ENCODE measurements at regions not wholly inside any gene's neighbourhood (a gene's known extent, or its start where the extent isn't known, plus 50 kb on each side); places are given as distances from the start of the nearest gene placed in this dataset.

DNA sequence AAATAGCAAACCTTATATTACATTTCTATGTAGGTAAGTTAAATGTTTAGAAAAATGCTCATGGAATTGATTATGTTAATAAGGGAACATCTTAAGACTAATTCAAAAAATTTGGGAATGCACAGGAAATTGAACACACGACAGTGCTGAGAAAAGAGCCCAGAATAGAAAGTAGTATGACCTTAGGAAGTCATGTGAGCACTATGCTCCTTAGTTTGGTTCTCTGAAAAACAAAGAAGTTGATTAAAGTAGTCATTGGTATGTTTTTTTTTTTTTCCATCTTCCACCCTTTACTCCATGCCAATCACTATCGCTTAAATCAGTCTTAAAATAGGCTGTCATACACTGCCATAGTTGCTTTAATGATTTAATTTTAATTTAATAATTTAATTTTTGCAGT lies 242.9 kb downstream of the ANKRD7 start:
- H3K4me2 ChIP-seq (ENCODE audit: control insufficient read depth, extremely low read depth, insufficient read depth, low read depth, low read length): no peak overlapping the region
- no peaks in the 10 kb centered on the region for H3K4me1 ChIP-seq (ENCODE audit: control insufficient read depth, extremely low read depth, insufficient read depth, low read length)
- no peak for TF ChIP-seq EZH2 (IDR thresholded peaks at IDR 0.05; ENCODE audit: low read length)
- TF ChIP-seq, protein P1, sequence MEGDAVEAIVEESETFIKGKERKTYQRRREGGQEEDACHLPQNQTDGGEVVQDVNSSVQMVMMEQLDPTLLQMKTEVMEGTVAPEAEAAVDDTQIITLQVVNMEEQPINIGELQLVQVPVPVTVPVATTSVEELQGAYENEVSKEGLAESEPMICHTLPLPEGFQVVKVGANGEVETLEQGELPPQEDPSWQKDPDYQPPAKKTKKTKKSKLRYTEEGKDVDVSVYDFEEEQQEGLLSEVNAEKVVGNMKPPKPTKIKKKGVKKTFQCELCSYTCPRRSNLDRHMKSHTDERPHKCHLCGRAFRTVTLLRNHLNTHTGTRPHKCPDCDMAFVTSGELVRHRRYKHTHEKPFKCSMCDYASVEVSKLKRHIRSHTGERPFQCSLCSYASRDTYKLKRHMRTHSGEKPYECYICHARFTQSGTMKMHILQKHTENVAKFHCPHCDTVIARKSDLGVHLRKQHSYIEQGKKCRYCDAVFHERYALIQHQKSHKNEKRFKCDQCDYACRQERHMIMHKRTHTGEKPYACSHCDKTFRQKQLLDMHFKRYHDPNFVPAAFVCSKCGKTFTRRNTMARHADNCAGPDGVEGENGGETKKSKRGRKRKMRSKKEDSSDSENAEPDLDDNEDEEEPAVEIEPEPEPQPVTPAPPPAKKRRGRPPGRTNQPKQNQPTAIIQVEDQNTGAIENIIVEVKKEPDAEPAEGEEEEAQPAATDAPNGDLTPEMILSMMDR (optimal IDR thresholded peaks at IDR 0.05 in 1 of 3, IDR thresholded peaks at IDR 0.05 in 1 of 3, conservative IDR thresholded peaks at IDR 0.05 in 1 of 3; ENCODE audit: extremely low read depth in 1 of 3, insufficient read depth in 2 of 3, low read length in 3 of 3): no peak
- no peak overlapping the region for H3K27ac ChIP-seq (ENCODE audit: control insufficient read depth, insufficient read depth, low read length)
- no peak overlapping the region for H3K4me3 ChIP-seq (ENCODE audit: control insufficient read depth in 2 of 3, extremely low read depth in 1 of 3, insufficient read depth in 2 of 3, low read depth in 1 of 3, low read length in 3 of 3)
- no peaks in the 10 kb centered on the region for H3K27me3 ChIP-seq (ENCODE audit: control insufficient read depth, extremely low read depth, insufficient read depth, low read length)
- dilution Hi-C loops (cut with MboI; ENCODE audit: extremely low pct_ligation_motif_present, low sequenced_read_pairs): no loop called here
- no peak for DNase-seq (ENCODE audit: low read depth, low spot score)
- H3K9me1 ChIP-seq (ENCODE audit: control insufficient read depth, extremely low read depth, insufficient read depth, low read length): no peaks in the 10 kb centered on the region
- no peaks in the 10 kb centered on the region for H3K9me3 ChIP-seq (ENCODE audit: control insufficient read depth, low read depth, low read length)
- no peak for FAIRE-seq
- no peaks in the 10 kb centered on the region for H4K20me1 ChIP-seq (ENCODE audit: control insufficient read depth, extremely low read depth, insufficient read depth, low read length)
- H2AFZ ChIP-seq (ENCODE audit: control insufficient read depth, low read length): no peak overlapping the region
- no peak overlapping the region for H3K9ac ChIP-seq (ENCODE audit: control insufficient read depth, extremely low read depth, insufficient read depth, low read length)
- no peaks in the 10 kb centered on the region for H3K36me3 ChIP-seq (ENCODE audit: control insufficient read depth in 2 of 2, extremely low read depth in 1 of 2, insufficient read depth in 2 of 2, low read length in 2 of 2)
- no peaks in the 10 kb centered on the region for H3K79me2 ChIP-seq (ENCODE audit: control insufficient read depth, insufficient read depth, low read length)

DNA sequence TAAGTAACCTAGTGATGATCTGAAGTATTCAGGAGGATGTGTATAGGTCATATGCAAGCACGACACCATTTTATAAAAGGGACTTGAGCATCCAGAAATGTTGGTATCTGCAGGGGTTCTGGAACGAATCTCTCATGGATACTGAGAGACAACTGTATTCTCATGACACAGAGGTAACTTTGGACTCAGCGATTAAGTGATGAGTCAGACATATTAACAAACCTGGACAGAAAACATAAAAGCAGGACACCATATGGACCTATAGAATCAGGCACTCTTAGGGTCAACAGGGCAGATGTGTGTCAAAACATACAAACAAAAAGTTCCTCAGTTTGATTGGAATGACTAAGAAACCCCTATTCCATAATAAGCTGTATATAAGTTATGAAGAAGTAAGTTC lies 248.1 kb downstream of the ANKRD7 start:
- no peaks in the 10 kb centered on the region for H3K36me3 ChIP-seq (ENCODE audit: control insufficient read depth in 2 of 2, extremely low read depth in 1 of 2, insufficient read depth in 2 of 2, low read length in 2 of 2)
- H3K9ac ChIP-seq (ENCODE audit: control insufficient read depth, extremely low read depth, insufficient read depth, low read length): no peak overlapping the region
- no peaks in the 10 kb centered on the region for H3K79me2 ChIP-seq (ENCODE audit: control insufficient read depth, insufficient read depth, low read length)
- no peaks in the 10 kb centered on the region for H3K27me3 ChIP-seq (ENCODE audit: control insufficient read depth, extremely low read depth, insufficient read depth, low read length)
- TF ChIP-seq, protein P1 (optimal IDR thresholded peaks at IDR 0.05 in 1 of 3, IDR thresholded peaks at IDR 0.05 in 1 of 3, conservative IDR thresholded peaks at IDR 0.05 in 1 of 3; ENCODE audit: extremely low read depth in 1 of 3, insufficient read depth in 2 of 3, low read length in 3 of 3): no peak
- TF ChIP-seq EZH2 (IDR thresholded peaks at IDR 0.05; ENCODE audit: low read length): no peak
- H4K20me1 ChIP-seq (ENCODE audit: control insufficient read depth, extremely low read depth, insufficient read depth, low read length): no peaks in the 10 kb centered on the region
- H2AFZ ChIP-seq (ENCODE audit: control insufficient read depth, low read length): no peak overlapping the region
- no peaks in the 10 kb centered on the region for H3K4me1 ChIP-seq (ENCODE audit: control insufficient read depth, extremely low read depth, insufficient read depth, low read length)
- no peak overlapping the region for H3K27ac ChIP-seq (ENCODE audit: control insufficient read depth, insufficient read depth, low read length)
- H3K4me3 ChIP-seq (ENCODE audit: control insufficient read depth in 2 of 3, extremely low read depth in 1 of 3, insufficient read depth in 2 of 3, low read depth in 1 of 3, low read length in 3 of 3): no peak overlapping the region
- dilution Hi-C loops (cut with MboI; ENCODE audit: extremely low pct_ligation_motif_present, low sequenced_read_pairs): no loop called here
- no peak overlapping the region for H3K4me2 ChIP-seq (ENCODE audit: control insufficient read depth, extremely low read depth, insufficient read depth, low read depth, low read length)
- FAIRE-seq (no peak), DNase-seq (ENCODE audit: low read depth, low spot score) (no peak)
- H3K9me1 ChIP-seq (ENCODE audit: control insufficient read depth, extremely low read depth, insufficient read depth, low read length): no peaks in the 10 kb centered on the region
- no peaks in the 10 kb centered on the region for H3K9me3 ChIP-seq (ENCODE audit: control insufficient read depth, low read depth, low read length)

Data from keratinocyte (primary cell).